Stimulated activated naive CD8-positive, alpha-beta T cell treated with anti-CD3 and anti-CD28 coated beads, Interleukin-15, Interleukin-2, amounts not matched to agents 100 U/mL and 50 U/mL, for 24 hours (primary cell): ENCODE measurements at regions not wholly inside any gene's neighbourhood (a gene's known extent, or its start where the extent isn't known, plus 50 kb on each side); places are given as distances from the start of the nearest gene placed in this dataset.
"Not testable (repeated sequence)": the region's sequence is repeated elsewhere in the genome, so short reads cannot be mapped to it uniquely, and the experiment has no call there.

Experiments
- ATAC-seq: fragments of 150-1000 bp; cut with Tn5 transposase; one replicate; pipeline ENCODE4 v1.10.0; 2021
- DNase-seq: peaks from one replicate; pipeline ENCODE4 v3.0.0; 2021

DNA sequence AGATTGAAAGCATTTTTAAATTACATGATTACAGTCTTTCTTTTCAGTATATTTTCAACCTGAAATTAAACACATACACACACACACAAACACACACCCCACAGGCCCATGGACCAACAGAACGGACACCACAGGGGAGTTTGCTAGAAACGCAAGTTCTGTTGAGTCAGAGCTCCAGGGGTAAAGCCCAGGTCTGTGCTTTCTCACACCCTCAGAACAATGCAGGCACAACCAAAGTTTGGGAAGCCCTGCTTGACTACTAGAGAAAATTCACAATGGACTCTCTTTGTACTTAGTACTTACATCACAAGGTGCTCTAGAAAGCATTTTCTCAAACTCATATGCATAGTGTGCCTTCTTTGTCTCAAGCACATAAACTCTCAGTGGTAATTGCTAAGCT lies 704.0 kb upstream of the IGFBP3 start:
- ATAC-seq (no peak), DNase-seq (no peak)

DNA sequence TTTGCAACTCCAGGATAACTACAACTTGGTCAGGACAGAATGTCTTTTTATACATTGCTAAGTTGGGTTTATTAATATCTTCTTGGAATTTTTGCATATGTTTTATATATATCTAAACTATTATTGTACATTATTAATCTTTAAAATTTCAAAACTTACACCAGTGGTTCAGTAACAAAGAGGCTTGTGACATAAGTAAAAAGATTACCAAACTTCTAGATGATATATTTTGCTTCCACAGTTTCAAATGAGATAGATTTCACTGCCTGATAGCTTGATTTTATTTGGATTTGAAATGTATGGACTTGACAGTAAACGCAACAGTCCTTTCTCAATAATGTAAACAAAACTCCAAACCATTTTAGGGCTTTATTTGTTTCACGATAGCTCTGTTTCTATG lies 701.2 kb upstream of the IGFBP3 start:
- ATAC-seq (no peak), DNase-seq (no peak)

DNA sequence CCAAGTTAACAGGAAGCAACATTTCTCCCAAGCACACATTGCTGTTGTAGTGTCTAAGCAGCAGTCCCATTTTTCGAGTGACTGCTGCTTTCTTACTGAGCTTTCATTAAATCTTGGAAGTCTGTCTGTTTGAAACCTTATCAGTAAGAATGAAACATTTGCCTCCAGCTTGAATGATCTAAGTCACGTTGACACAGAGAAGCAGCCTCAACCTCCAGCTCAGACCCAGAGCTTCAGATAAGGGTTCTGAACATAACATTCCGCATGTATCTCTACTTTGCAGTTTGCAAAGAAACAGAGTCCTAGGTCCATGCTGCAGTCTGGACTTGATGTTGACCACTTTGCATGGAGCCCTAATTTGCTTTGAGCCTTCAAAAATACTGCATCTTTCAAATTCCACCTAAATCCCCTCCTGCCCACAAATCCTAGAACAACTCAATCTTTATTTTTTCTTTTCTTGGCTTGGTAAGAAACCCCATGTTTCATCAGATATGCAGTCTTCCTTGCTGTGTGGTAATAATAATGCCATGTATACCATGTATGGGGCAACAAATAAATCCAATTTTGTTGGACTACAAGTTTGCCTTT lies 698.7 kb upstream of the IGFBP3 start:
- ATAC-seq, result no peak
- DNase-seq, result no peak

DNA sequence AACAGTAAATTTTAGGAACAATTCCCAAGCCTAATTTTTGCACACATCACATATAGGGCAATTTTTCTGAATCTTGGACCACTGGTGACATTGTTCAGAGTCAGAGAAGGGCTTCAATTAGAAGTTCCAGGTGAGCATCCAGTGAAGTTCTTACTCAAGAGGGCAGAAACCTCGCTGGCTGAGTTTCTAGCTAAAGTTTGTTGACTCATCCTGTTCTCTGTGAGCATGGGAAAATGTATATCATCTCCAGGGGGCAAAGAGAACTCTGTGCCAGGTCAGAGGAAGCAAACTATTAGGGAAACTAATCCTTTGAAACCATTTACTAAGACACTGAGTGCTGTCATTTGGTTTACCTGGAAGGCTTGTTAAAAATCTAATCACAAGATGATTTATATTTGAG lies 695.6 kb upstream of the IGFBP3 start:
- DNase-seq, result no peak
- ATAC-seq, result no peak

DNA sequence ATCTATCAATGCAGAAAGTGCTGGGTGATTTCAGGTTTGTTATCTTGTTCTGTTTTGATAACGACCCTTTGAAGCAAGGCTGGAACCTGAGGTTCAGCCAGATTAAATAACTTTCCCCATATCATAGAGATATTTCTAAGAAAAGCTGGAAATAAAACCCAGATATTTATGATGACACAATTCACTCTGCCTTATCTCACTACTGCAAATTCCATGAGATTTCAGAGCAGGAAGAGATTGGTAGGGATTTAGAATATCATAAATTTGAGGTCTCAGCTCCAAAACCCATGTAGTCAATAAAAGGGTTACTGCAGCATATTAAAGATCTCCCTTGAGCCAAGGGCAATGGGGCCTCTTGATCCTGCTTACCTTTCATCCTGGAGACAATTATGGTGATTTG lies 692.5 kb upstream of the IGFBP3 start:
- DNase-seq, result no peak
- no peak for ATAC-seq

DNA sequence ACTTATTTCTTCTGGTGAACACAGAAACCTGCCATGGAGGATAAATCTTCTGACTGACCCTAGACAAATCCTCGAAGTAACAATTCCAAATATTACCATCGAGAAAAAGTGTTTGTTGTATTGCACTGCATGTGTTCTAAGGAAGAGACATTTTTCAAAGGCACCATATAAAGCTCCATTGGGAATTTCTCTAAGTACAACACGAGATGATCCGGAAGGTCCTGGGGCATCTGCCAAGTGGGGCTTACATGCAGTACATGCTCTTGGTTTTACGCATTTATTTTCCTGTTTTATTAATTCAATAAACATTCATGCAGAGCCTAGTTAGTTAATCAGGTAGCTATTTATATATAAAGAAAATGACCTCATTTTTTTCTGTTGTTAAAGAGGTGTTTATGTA lies 692.0 kb upstream of the IGFBP3 start:
- ATAC-seq, result no peak
- DNase-seq, result no peak

DNA sequence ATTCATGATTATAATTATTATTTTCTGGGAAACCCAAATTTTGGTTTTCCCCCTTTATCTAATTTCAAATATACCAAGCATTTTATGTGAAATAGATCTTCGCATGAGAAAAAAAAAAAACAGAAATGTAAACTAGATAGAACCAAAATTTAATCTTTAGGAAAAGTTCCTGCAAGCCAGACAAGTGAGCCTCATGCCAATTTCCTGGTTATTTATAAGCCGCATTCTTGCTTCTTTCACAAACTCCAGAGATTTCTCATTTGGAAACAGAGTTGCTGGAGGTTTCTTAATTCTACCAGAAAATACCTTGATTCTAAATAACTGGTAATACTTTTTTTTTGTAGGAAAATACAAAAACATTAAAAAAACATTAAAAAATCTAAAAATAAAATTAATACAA lies 690.4 kb upstream of the IGFBP3 start:
- DNase-seq, result no peak
- ATAC-seq, result no peak

DNA sequence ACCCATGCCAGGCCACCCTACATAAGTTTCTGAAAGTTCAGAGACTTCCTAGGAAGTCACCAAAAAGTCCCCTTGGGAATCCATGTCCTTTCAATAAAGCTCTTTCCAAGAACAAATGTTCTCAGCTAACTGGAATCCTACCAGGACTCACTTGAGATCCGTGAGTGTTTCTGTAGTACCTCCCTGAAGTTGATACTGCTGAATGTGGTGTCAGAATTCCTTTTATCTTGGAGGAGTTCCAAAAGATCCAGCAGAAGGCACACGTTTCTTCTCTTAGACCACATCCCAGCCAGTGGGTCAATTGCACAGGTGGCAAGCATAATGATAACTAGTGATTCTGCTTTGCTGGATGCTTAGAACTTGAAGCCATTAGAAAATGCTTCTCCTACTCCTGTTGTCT lies 689.7 kb upstream of the IGFBP3 start:
- no peak for ATAC-seq
- DNase-seq, result no peak

DNA sequence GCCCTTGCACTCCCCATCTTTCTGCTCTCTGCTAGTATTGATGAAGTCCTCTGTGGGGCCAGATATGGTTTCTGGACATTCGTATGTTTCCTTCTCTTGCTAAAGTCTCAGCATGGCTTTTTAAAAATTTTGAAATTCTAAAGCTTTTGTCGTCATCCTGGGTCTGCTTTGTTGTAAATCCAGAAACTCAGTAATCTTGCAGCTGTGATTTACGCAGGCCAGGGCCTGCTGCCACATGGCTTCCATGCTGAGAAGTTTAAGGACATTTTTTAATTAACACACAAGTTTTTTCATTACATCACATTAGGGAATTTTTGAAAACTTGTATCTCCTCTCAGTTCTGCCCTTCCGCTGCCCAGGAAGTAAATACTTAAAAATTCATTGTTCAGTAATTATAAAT lies 686.1 kb upstream of the IGFBP3 start:
- ATAC-seq (no peak), DNase-seq (no peak)

DNA sequence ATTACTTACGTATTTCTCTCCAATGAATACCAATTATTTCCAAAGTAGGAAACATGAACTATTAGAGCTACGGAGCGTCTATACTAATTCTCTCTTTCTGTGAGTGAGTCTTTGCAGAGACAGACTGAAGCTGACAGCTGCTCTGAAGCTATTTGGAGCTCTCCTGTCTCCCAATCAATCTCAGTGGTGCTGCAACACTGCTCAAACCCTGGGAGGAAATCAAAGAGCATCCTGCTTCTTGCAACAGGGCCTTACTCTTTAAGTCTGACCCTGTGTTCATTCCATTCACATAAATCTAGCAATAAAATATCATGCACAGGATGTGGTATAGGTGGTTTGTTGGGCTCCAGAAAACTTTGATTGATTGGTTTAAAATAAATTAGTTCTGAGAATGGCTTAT lies 685.7 kb upstream of the IGFBP3 start:
- DNase-seq, result no peak

DNA sequence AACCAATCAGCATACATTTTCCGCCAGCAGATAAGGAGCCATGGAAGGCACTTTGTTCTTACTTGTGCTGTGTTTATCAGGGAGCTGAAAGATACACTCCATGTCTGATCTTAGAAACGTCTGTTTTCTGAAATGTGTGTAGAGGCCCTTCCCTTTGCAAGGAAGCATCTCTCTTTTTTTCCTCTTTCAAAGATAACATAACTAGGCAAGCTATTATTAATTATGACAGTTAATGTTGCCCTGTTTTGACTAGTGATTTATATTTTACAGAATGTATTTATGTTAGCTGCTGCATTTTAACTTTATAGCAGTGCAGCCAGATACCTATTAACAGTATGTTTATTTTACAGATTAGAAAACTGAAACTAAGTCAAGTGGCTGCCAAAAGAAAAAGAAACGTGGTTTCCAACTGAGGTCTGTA lies 683.2 kb upstream of the IGFBP3 start:
- DNase-seq, result no peak
- ATAC-seq, result no peak

More for the DNA sequence above, 685.7 kb upstream of the IGFBP3 start:
- no peak for ATAC-seq

DNA sequence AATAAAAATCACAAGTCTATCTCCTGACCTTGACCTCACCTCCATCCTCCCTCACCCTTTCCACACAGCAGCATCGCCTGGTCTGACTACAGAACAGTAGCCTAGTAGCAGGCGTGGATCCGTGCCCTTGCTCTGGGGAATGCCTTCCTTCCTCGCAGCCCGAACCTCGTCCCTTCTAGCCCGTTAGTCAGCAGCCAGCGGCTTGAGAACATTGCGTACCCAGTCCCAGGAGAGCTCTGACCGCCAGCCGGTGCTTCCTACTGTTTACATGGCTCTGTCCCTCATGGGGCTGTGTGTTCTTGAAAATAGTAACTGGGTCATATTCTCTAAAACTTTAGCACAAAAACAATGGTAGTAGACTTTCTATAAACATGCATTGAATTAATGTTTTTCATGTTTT lies 682.7 kb upstream of the IGFBP3 start:
- no peak for DNase-seq
- ATAC-seq, result no peak

DNA sequence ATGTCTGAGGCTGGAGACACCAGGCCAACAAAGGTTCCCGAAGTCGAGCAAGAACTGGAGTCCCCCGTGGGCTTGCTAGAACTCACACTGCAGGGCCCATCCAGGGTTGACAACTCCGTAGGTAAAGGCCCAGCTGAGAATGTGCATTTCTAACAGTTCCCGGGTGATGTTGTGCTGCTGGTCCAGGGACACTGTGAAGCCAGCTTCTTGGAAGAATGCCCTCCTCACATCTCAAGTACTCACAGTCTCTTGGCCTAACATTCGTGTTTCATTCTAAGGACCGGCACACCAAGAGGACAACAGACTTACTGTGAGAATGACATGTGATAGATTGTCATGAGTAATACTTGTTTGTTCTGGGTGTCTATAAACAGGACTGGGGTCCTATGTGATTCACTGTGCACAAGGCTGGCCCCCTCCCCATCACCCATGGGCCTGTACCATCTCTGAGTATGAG lies 682.3 kb upstream of the IGFBP3 start:
- DNase-seq (no peak), ATAC-seq (no peak)

DNA sequence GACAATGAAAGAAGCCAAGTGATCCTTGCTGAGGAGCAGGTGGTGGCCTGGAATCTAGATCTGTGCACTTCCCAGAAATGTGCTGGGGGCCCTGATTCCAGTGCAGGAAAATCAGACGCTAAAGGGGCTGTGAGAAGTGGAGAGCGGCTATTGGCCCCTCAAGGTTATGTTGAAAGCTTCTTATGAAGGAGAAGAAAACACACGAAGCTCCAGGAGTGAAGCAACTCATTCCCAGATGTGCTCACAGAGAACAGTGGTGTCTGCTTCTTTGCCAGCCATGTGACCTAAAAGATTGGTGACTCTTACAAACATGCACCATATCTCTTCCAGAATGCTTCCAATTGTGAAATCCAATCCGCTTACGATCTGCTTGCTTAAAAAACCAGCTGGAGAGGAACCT lies 679.3 kb upstream of the IGFBP3 start:
- DNase-seq, result no peak
- ATAC-seq, result no peak

DNA sequence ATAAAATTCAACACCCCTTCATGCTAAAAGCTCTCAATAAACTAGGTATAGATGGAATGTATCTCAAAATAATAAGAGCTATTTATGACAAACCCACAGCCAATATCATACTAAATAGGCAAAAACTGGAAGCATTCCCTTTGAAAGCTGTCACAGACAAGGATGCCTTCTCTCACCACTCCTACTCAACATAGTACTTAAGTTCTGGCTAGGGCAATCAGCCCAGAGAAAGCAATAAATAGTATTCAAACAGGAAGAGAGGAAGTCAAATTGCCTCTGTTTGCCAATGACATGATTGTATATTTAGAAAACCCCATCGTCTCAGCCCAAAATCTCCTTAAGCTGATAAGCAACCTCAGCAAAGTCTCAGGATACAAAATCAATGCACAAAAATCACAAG lies 673.8 kb upstream of the IGFBP3 start:
- not testable (repeated sequence) for DNase-seq, ATAC-seq

DNA sequence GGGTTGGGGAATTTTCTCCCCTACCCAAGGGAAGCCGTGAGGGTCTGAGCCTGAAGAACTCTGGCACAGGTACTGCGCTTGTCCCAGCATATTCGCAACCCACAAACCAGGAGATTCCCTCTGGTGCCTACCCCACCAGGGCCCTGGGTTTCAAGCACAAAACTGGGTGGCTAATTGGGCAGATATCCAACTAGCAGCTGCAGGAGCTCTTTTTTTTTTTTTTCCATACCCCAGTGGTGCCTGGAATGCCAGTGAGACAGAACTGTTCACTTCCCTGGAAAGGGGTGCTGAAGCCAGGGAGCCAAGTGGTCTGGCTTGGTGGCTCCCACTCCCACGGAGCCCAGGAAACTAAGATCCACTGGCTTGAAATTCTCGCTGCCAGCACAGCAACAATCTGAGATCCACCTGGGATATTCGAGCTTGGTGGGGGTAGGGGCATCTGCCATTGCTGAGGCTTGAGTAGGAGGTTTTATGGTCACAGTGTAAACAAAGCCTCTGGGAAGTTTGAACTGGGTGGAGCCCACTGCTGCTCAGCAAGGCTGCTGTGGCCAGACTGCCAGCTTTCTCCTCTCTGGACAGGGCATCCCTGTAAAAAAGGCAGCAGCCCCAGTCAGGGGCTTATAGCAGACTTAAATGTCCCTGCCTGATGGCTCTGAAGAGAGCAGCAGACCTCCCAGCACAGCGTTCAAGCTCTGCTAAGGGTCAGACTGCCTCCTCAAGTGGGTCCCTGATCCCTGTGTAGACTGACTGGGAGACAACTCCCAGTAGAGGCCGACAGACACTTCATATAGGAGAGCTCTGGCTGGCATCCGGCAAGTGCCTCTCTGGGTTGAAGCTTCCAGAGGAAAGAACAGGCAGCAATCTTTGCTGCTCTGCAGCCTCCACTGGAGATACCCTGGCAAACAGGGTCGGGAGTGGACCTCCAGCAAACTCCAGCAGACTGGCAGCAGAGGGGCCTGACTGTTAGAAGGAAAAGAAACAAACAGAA lies 670.1 kb upstream of the IGFBP3 start:
- ATAC-seq, DNase-seq: not testable (repeated sequence)

DNA sequence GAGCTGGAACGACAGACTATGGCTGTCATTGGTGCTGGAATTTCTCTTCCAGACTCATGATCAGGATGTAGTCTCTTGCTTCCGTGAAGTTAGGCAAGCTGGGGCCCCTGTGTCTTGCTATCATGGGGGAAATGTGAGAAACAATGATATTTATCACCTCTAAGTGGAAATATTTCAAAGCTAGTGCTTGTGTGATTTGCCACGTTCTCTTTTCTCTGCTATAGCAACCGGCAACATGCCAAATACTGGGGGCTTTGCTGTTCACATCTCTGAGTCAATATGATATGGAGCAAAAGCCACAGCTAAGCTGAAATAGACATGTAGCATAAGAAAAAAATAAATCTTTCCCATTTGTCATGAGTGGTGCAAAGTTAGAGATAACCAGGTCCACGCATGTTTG lies 668.2 kb upstream of the IGFBP3 start:
- ATAC-seq (no peak), DNase-seq (no peak)

DNA sequence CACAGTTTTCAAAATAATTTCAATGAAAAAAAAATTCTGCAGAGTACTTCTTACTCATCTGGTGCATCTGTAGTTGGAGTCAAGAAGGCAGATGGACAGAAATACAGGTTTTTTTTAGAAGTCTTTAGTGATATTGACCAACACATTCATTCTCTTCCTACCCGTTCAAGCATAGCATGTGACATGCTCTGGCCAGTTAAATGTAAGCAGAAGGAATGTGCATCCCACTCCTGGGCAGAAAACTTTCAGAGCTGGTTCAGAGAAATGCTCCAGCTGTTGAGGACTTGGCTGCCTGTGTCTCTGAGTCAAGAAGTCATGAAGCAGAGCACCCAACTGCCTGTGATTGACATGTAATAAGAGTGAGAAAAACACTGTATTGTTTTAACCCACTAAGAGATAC lies 665.3 kb upstream of the IGFBP3 start:
- DNase-seq (no peak), ATAC-seq (no peak)

DNA sequence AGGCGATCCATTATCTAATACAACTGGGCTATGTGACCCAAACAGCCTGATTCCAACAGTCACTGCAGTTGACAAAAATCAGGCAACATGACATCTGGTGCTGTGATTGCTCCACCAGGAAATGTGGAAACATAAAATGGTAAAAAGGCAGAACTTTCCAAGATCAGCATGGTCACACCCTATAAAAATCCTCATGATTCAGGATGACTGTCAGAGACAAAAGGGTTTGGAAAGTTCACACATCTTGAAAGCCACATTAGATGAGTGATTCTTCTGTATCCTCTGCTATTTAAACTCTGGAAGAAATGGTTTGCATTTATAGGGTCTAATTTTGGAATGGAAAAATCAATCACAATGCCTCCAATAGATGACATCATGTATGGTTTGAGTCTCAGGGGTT lies 662.6 kb upstream of the IGFBP3 start:
- ATAC-seq, result no peak
- no peak for DNase-seq

DNA sequence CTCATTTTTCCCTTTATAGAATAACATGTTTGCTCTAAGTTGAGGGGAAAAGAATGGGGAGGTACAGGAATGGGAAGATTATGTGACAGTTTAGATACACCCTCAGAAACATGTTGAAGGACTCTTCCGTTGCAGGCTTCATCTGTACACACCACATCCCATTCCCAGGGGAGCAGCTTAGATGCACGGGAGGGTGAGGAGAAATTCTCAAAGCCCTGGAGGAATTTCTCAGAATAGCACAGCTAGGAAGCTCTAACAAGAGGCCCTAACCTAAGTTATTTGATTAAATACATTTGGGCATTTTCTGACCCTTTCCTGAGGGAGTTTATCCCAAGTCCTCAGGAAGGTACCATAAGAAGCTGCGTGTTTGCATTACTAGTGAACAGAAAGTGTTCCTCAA lies 660.2 kb upstream of the IGFBP3 start:
- no peak for DNase-seq
- ATAC-seq, result no peak

DNA sequence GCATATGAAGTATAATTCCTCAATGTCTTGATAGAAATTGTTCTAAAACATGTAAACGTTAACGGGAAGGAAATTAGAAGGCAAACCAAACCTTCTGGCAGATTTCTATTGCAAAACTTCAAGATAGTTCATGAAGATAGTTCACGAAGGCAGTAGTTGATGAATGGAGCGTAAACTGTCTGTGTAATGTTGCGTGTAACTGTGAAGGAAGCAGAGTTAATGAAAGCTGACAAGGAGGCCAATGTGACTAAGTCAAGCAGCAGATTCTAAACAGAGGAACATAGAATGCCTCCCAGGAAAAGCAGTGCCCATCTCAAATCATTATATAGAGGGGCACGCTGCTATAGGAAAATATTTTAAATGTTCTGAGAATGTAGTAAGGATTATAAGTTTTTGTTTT lies 659.7 kb upstream of the IGFBP3 start:
- DNase-seq, result no peak
- no peak for ATAC-seq

DNA sequence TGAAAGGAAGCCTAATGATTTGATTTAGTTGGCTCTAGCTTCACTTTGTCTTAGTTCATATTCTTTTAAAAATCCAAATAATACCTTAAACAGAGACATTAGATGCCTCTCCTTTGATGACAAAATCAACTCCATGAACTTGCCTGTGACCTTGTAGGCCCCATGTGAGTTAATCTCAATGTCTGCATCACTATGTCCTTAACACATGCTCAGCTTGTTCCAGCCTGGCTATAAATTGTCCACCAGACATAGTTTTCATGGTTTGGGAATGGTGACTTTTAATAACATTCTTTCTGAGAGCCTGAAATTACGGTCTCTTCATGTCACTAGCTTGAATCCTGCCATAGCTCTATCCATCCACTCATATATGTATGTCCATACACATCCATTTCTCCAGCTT lies 656.3 kb upstream of the IGFBP3 start:
- no peak for DNase-seq
- ATAC-seq, result no peak

DNA sequence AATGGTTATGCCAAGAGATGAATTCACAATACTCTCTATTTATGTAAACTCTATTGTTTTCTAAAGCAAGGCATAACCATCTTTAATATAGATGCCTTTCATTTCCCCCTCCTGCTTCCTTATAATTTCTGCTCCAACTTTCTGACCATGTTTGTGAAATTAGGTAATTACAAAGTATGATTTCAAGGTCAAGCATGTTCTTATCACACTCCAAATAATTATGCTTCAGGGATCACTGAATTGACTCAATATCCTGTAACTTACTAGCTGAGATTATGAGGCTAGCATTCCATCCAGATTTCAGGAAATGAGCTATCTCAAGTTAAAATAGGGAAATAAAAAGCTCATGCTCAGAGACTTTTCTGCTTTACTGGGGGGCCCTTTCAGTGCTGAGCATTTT lies 655.9 kb upstream of the IGFBP3 start:
- ATAC-seq (no peak), DNase-seq (no peak)

DNA sequence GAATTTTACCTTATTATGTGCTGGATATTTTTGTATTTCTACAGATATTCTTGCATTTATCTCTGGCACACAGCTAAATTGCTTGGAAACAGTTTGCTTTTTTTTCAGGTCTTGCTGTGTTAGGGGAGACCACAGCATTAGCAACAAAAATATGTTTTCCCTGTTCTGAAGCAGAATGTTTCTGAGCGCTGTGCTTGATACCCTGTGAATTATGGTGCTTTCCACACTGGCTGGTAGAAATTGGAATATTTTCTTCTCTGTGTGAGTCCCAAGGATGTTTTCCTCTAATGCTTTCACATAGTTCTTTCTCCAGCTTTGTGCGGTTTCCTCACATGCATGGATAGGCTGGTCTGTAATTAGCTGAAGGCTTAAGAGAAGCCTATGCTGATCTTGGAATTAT lies 651.6 kb upstream of the IGFBP3 start:
- no peak for DNase-seq
- ATAC-seq, result no peak
